NCI-H82 treated with DMSO at 0.1 percent for 48 hours (cell line): ENCODE measurements at regions not wholly inside any gene's neighbourhood (a gene's known extent, or its start where the extent isn't known, plus 50 kb on each side); places are given as distances from the start of the nearest gene placed in this dataset.

ENCODE experiments used
- DNase-seq: peaks from one replicate; lab custom pipeline; 2025; ENCODE audit not compliant: unreplicated experiment; lab: John Stamatoyannopoulos, UW

GRCh38 chr7:132672200-132672990 lies 96.1 kb upstream of the PLXNA4 start:
- no peak for DNase-seq

- no peak for DNase-seq
Measured at GRCh38 chr7:132666774-132667172, 90.5 kb upstream of the PLXNA4 start.

GRCh38 chr7:132666071-132666773 lies 90.0 kb upstream of the PLXNA4 start:
- DNase-seq: no peak

GRCh38 chr7:132656846-132657776 lies 80.8 kb upstream of the PLXNA4 start:
- peak; percentile 19 for DNase-seq

GRCh38 chr7:132656341-132656740 lies 80.1 kb upstream of the PLXNA4 start:
- no peak for DNase-seq

- no peak for DNase-seq
Measured at GRCh38 chr7:132655131-132655727, 79.0 kb upstream of the PLXNA4 start.

GRCh38 chr7:132654150-132654549 lies 77.9 kb upstream of the PLXNA4 start:
- DNase-seq: no peak

GRCh38 chr7:132653366-132653930 lies 77.2 kb upstream of the PLXNA4 start:
- no peak for DNase-seq

GRCh38 chr7:132652507-132652906 lies 76.2 kb upstream of the PLXNA4 start:
- DNase-seq: no peak

- DNase-seq: no peak
Measured at GRCh38 chr7:132650498-132650897, 74.2 kb upstream of the PLXNA4 start.

- no peak for DNase-seq
Measured at GRCh38 chr7:132647311-132647710, 71.0 kb upstream of the PLXNA4 start.

GRCh38 chr7:132646052-132646451 lies 69.8 kb upstream of the PLXNA4 start:
- DNase-seq: peak; percentile 38

- no peak for DNase-seq
Measured at GRCh38 chr7:132643302-132643701, 67.0 kb upstream of the PLXNA4 start.

- no peak for DNase-seq
Measured at GRCh38 chr7:132641238-132641637, 65.0 kb upstream of the PLXNA4 start.

- DNase-seq: no peak
Measured at GRCh38 chr7:132639983-132640382, 63.7 kb upstream of the PLXNA4 start.

GRCh38 chr7:132638000-132638399 lies 61.7 kb upstream of the PLXNA4 start:
- no peak for DNase-seq

- DNase-seq: no peak
Measured at GRCh38 chr7:132636581-132636980, 60.3 kb upstream of the PLXNA4 start.

- DNase-seq: no peak
Measured at GRCh38 chr7:132635127-132635526, 58.9 kb upstream of the PLXNA4 start.

- no peak for DNase-seq
Measured at GRCh38 chr7:132630834-132631233, 54.6 kb upstream of the PLXNA4 start.
